ENCODE measurements at regions not wholly inside any gene's neighbourhood (a gene's known extent, or its start where the extent isn't known, plus 50 kb on each side); places are given as distances from the start of the nearest gene placed in this dataset.

GRCh38 chr2:139825726-139826125 lies 1045.5 kb upstream of the NXPH2 start:
- TF ChIP-seq POLR2A (IDR thresholded peaks at IDR 0.05; ENCODE audit: extremely low read depth, insufficient read length) (no peak), CTCF (IDR thresholded peaks at IDR 0.05; ENCODE audit: low read depth, low read length) (no peak), MYC (IDR thresholded peaks at IDR 0.05; ENCODE audit: low read depth, low read length) (no peak)
- TF ChIP-seq, protein P1, sequence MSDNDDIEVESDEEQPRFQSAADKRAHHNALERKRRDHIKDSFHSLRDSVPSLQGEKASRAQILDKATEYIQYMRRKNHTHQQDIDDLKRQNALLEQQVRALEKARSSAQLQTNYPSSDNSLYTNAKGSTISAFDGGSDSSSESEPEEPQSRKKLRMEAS (IDR thresholded peaks at IDR 0.05; ENCODE audit: low read depth, low read length), result no peak
- DNase-seq (ENCODE audit: low read depth), result no peak
- H3K4me3 ChIP-seq (ENCODE audit: low read depth, low read length), result no peak overlapping the region

GRCh38 chr2:139819273-139819796 lies 1039.1 kb upstream of the NXPH2 start:
- TF ChIP-seq, protein P1 (IDR thresholded peaks at IDR 0.05; ENCODE audit: low read depth, low read length), result no peak
- TF ChIP-seq CTCF (IDR thresholded peaks at IDR 0.05; ENCODE audit: low read depth, low read length), result no peak
- TF ChIP-seq MYC (IDR thresholded peaks at IDR 0.05; ENCODE audit: low read depth, low read length), result no peak
- no peak for TF ChIP-seq POLR2A (IDR thresholded peaks at IDR 0.05; ENCODE audit: extremely low read depth, insufficient read length)
- DNase-seq (ENCODE audit: low read depth), result no peak
- no peak overlapping the region for H3K4me3 ChIP-seq (ENCODE audit: low read depth, low read length)

GRCh38 chr2:139814458-139814857 lies 1034.3 kb upstream of the NXPH2 start:
- TF ChIP-seq, protein P1 (IDR thresholded peaks at IDR 0.05; ENCODE audit: low read depth, low read length), result no peak
- no peak for TF ChIP-seq CTCF (IDR thresholded peaks at IDR 0.05; ENCODE audit: low read depth, low read length)
- no peak for TF ChIP-seq POLR2A (IDR thresholded peaks at IDR 0.05; ENCODE audit: extremely low read depth, insufficient read length)
- TF ChIP-seq MYC (IDR thresholded peaks at IDR 0.05; ENCODE audit: low read depth, low read length), result no peak
- H3K4me3 ChIP-seq (ENCODE audit: low read depth, low read length), result no peak overlapping the region
- DNase-seq (ENCODE audit: low read depth), result no peak

DNA sequence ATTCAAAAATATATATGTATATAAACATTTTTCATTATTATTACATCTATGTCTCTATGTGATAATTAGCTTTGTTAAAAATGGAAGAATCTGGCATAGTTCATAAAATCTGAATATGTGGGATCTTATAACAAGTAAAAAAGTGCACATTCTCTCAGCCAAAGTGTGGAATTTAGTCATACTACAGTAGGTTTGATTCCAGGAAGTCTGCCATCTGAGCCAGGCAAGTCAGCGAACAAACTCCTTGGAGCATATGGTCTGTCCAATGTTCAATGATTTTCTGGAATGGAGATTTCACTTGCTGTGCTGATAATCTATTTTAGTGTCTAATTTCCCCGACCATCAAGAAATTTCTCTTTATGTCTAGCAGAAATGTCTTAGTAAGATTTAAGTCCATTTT lies 1033.2 kb upstream of the NXPH2 start:
- no peak overlapping the region for H3K4me3 ChIP-seq (ENCODE audit: low read depth, low read length)
- DNase-seq (ENCODE audit: low read depth), result no peak
- TF ChIP-seq, protein P1 (IDR thresholded peaks at IDR 0.05; ENCODE audit: low read depth, low read length), result no peak
- no peak for TF ChIP-seq CTCF (IDR thresholded peaks at IDR 0.05; ENCODE audit: low read depth, low read length)
- no peak for TF ChIP-seq MYC (IDR thresholded peaks at IDR 0.05; ENCODE audit: low read depth, low read length)
- no peak for TF ChIP-seq POLR2A (IDR thresholded peaks at IDR 0.05; ENCODE audit: extremely low read depth, insufficient read length)

- no peak for DNase-seq (ENCODE audit: low read depth)
- TF ChIP-seq CTCF (IDR thresholded peaks at IDR 0.05; ENCODE audit: low read depth, low read length) (no peak), POLR2A (IDR thresholded peaks at IDR 0.05; ENCODE audit: extremely low read depth, insufficient read length) (no peak), MYC (IDR thresholded peaks at IDR 0.05; ENCODE audit: low read depth, low read length) (no peak)
- TF ChIP-seq, protein P1 (IDR thresholded peaks at IDR 0.05; ENCODE audit: low read depth, low read length), result no peak
- no peak overlapping the region for H3K4me3 ChIP-seq (ENCODE audit: low read depth, low read length)
Observed at GRCh38 chr2:139805441-139805840, 1025.3 kb upstream of the NXPH2 start.

Data from NB4 (cell line).